GM18519 (cell line): ENCODE measurements at regions not wholly inside any gene's neighbourhood (a gene's known extent, or its start where the extent isn't known, plus 50 kb on each side); places are given as distances from the start of the nearest gene placed in this dataset.
"Not testable (repeated sequence)": the region's sequence is repeated elsewhere in the genome, so short reads cannot be mapped to it uniquely, and the experiment has no call there.

Source experiments
- ATAC-seq: cut with Tn5 transposase; IDR thresholded peaks from one replicate; pipeline ENCODE4 v1.9.1; 2021; ENCODE audit warnings: mild to moderate bottlenecking, moderate library complexity; ENCODE audit not compliant: unreplicated experiment, low FRiP score

- no peak for ATAC-seq
Measured at GRCh38 chr19:29060813-29061364, 152.1 kb downstream of the UQCRFS1 start.

- ATAC-seq: no peak
Measured at GRCh38 chr19:29056535-29056934, 156.4 kb downstream of the UQCRFS1 start.

- no peak for ATAC-seq
Measured at GRCh38 chr19:29054886-29055675, 157.9 kb downstream of the UQCRFS1 start.

- ATAC-seq: no peak
Measured at GRCh38 chr19:29048873-29049272, 164.1 kb downstream of the UQCRFS1 start.

GRCh38 chr19:29045679-29046254 lies 167.2 kb downstream of the UQCRFS1 start:
- ATAC-seq: no peak

- no peak for ATAC-seq
Measured at GRCh38 chr19:29044037-29044436, 168.9 kb downstream of the UQCRFS1 start.

- ATAC-seq: no peak
Measured at GRCh38 chr19:29042450-29042849, 170.5 kb downstream of the UQCRFS1 start.

- ATAC-seq: no peak
Measured at GRCh38 chr19:29040951-29041350, 172.0 kb downstream of the UQCRFS1 start.

- ATAC-seq: no peak
Measured at GRCh38 chr19:29040292-29040691, 172.7 kb downstream of the UQCRFS1 start.

GRCh38 chr19:29039036-29039435 lies 173.9 kb downstream of the UQCRFS1 start:
- not testable (repeated sequence) for ATAC-seq

GRCh38 chr19:29031216-29031615 lies 181.7 kb downstream of the UQCRFS1 start:
- no peak for ATAC-seq

GRCh38 chr19:29029268-29029958 lies 183.5 kb downstream of the UQCRFS1 start:
- no peak for ATAC-seq

- ATAC-seq: no peak
Measured at GRCh38 chr19:29022599-29022998, 190.4 kb downstream of the UQCRFS1 start.

- no peak for ATAC-seq
Measured at GRCh38 chr19:29022165-29022564, 190.8 kb downstream of the UQCRFS1 start.

GRCh38 chr19:29021232-29021916 lies 191.6 kb downstream of the UQCRFS1 start:
- no peak for ATAC-seq

GRCh38 chr19:29019403-29019802 lies 193.5 kb downstream of the UQCRFS1 start:
- ATAC-seq: no peak

GRCh38 chr19:29018542-29018941 lies 194.4 kb downstream of the UQCRFS1 start:
- ATAC-seq: no peak

- no peak for ATAC-seq
Measured at GRCh38 chr19:29017788-29018187, 195.2 kb downstream of the UQCRFS1 start.

GRCh38 chr19:29016926-29017760 lies 195.8 kb downstream of the UQCRFS1 start:
- ATAC-seq: no peak

- ATAC-seq: no peak
Measured at GRCh38 chr19:29016353-29016752, 196.6 kb downstream of the UQCRFS1 start.
